GM23248 (cell line): ENCODE measurements at regions not wholly inside any gene's neighbourhood (a gene's known extent, or its start where the extent isn't known, plus 50 kb on each side); places are given as distances from the start of the nearest gene placed in this dataset.

Experiments used
- EZH2 ChIP-seq: fragments of 200-600 bp; sonication (generic); IDR thresholded peaks from 2 replicates; pipeline ENCODE4 v1.6.1; 2018; ENCODE audit warnings: antibody characterized with exemption, mild to moderate bottlenecking; ENCODE audit not compliant: insufficient read depth, poor library complexity, severe bottlenecking
- EZH2phosphoT487 ChIP-seq: fragments of 200-600 bp; sonication (generic); IDR thresholded peaks from 2 replicates; pipeline ENCODE4 v1.6.1; 2018; ENCODE audit warnings: antibody characterized with exemption, moderate library complexity, mild to moderate bottlenecking, low read depth; ENCODE audit not compliant: insufficient read depth

- TF ChIP-seq EZH2phosphoT487 = no peak
- no peak for TF ChIP-seq EZH2
These were observed 101.4 kb upstream of the IRX4 start for GRCh38 chr5:1983919-1984695.
